ENCODE measurements at regions not wholly inside any gene's neighbourhood (a gene's known extent, or its start where the extent isn't known, plus 50 kb on each side); places are given as distances from the start of the nearest gene placed in this dataset.

DNA sequence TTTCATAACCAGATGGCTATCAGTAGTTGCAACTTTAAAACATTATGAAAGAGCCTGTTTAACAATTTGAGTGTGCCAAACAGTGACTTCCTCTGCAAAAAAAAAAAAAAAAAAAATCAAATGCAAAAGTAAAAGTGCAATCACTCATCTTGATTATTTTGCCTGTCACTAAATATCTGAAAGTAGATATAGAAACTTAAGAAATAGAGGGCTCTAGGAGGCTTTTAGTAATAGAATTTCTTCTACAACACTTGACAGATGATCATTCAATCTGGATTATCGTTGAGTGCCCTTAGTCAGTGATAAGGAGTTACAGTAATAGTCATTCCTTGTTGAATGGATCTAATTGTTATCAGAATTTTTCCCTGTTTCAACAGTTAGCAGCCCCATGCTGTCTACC lies 101.8 kb downstream of the CETN3 start:
- intact Hi-C loops (cut with DNase I) = no loop called here
- H3K36me3 ChIP-seq = no peaks in the 10 kb centered on the region
- no peak for TF ChIP-seq POLR2A (IDR thresholded peaks at IDR 0.05)
- TF ChIP-seq, protein P1, sequence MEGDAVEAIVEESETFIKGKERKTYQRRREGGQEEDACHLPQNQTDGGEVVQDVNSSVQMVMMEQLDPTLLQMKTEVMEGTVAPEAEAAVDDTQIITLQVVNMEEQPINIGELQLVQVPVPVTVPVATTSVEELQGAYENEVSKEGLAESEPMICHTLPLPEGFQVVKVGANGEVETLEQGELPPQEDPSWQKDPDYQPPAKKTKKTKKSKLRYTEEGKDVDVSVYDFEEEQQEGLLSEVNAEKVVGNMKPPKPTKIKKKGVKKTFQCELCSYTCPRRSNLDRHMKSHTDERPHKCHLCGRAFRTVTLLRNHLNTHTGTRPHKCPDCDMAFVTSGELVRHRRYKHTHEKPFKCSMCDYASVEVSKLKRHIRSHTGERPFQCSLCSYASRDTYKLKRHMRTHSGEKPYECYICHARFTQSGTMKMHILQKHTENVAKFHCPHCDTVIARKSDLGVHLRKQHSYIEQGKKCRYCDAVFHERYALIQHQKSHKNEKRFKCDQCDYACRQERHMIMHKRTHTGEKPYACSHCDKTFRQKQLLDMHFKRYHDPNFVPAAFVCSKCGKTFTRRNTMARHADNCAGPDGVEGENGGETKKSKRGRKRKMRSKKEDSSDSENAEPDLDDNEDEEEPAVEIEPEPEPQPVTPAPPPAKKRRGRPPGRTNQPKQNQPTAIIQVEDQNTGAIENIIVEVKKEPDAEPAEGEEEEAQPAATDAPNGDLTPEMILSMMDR (IDR thresholded peaks at IDR 0.05) = no peak
- no peak for TF ChIP-seq POLR2AphosphoS5 (IDR thresholded peaks at IDR 0.05; ENCODE audit: insufficient read depth in 1 of 2, low read depth in 1 of 2)
- H3K9me3 ChIP-seq = no peaks in the 10 kb centered on the region
- H3K4me1 ChIP-seq = no peaks in the 10 kb centered on the region
- H3K27ac ChIP-seq = no peak overlapping the region
- H3K4me3 ChIP-seq = no peak overlapping the region
- no peak for DNase-seq (ENCODE audit: extremely low spot score in 2 of 2)
- H3K27me3 ChIP-seq = no peaks in the 10 kb centered on the region

DNA sequence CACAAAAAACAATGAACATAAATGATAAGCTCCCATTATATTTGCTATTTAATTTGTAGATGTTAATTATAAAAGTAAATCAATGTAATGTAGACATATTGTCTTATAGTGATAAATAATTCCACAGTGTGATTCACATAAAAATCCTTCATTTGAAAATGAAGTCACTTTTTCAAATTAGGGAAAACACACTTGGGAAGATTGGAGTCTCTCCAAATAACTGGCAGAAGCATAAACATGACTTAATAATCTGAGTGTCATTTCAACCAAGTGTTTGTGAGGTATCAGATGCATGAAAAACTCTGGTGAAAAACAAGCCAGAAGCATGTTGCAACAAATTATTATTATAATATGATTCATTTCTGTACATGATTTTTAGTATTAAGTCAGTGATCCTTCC lies 102.2 kb downstream of the CETN3 start:
- Histone ChIP-seq H3K9me3 (no peaks in the 10 kb centered on the region), H3K27ac (no peak overlapping the region), H3K4me1 (no peaks in the 10 kb centered on the region), H3K36me3 (no peaks in the 10 kb centered on the region), H3K4me3 (no peak overlapping the region), H3K27me3 (no peaks in the 10 kb centered on the region)
- TF ChIP-seq, protein P1 (IDR thresholded peaks at IDR 0.05) = no peak
- no peak for TF ChIP-seq POLR2AphosphoS5 (IDR thresholded peaks at IDR 0.05; ENCODE audit: insufficient read depth in 1 of 2, low read depth in 1 of 2)
- TF ChIP-seq POLR2A (IDR thresholded peaks at IDR 0.05) = no peak
- intact Hi-C loops (cut with DNase I) = no loop called here
- no peak for DNase-seq (ENCODE audit: extremely low spot score in 2 of 2)

DNA sequence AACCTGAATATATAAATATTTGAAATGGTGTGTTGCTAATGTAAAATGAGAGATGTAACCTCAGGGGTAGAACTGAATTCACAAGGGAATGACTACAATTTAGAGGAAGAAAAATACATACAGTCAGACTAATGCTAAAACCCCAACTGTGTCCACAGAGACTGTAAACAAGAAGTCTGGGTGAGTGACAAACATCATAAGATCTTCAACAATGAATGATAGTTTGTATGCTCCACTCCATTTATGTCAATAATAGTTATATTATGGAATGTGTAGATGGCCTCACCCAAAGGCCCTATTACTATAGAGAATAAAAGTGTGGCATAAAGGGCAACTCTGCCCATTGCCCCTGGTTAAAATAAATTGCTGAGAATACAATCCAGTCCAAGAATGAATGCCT lies 102.9 kb downstream of the CETN3 start:
- intact Hi-C loops (cut with DNase I) = no loop called here
- H3K4me3 ChIP-seq = no peak overlapping the region
- H3K27me3 ChIP-seq = no peaks in the 10 kb centered on the region
- H3K36me3 ChIP-seq = no peaks in the 10 kb centered on the region
- no peak for DNase-seq (ENCODE audit: extremely low spot score in 2 of 2)
- no peaks in the 10 kb centered on the region for H3K4me1 ChIP-seq
- H3K27ac ChIP-seq = no peak overlapping the region
- no peaks in the 10 kb centered on the region for H3K9me3 ChIP-seq
- TF ChIP-seq, protein P1 (IDR thresholded peaks at IDR 0.05) = no peak
- TF ChIP-seq POLR2A (IDR thresholded peaks at IDR 0.05) (no peak), POLR2AphosphoS5 (IDR thresholded peaks at IDR 0.05; ENCODE audit: insufficient read depth in 1 of 2, low read depth in 1 of 2) (no peak)

DNA sequence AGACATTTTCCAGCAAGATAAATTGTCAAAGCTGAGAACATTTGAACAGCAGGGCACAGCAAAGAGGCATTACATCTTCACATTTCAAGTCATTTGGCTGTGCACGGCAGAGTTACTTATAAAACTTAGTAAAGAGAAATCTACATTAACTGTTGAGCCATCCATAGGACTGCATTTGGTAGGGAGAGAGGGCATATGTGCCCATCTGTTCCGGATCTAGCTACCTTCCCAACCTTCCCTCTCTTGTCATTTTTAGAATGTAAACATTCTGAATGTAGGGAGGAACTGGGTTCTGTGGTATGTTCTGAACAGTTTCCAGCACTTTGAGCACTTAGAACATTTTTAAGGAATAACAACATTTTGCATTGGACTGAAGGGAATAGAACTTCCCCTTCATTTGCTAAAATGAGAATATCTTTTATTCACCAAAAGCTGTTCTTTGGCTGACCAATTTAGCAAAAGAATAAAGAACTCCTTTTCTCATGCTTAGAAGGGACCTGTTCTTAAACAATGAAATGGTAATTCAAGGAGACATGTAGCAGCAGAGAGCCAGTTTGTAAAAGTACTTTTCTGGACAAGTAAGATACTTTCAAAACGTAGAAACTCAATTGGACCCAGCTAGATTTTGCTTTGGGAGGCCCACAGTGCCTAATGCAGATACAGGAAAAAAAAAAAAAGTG lies 104.4 kb downstream of the CETN3 start:
- Histone ChIP-seq H3K4me3 (no peak overlapping the region), H3K36me3 (no peaks in the 10 kb centered on the region), H3K27ac (no peak overlapping the region), H3K4me1 (no peaks in the 10 kb centered on the region), H3K27me3 (no peaks in the 10 kb centered on the region), H3K9me3 (no peaks in the 10 kb centered on the region)
- DNase-seq (ENCODE audit: extremely low spot score in 2 of 2) = no peak
- intact Hi-C loops (cut with DNase I) = no loop called here
- TF ChIP-seq, protein P1 (IDR thresholded peaks at IDR 0.05) = no peak
- TF ChIP-seq POLR2A (IDR thresholded peaks at IDR 0.05) (no peak), POLR2AphosphoS5 (IDR thresholded peaks at IDR 0.05; ENCODE audit: insufficient read depth in 1 of 2, low read depth in 1 of 2) (no peak)

DNA sequence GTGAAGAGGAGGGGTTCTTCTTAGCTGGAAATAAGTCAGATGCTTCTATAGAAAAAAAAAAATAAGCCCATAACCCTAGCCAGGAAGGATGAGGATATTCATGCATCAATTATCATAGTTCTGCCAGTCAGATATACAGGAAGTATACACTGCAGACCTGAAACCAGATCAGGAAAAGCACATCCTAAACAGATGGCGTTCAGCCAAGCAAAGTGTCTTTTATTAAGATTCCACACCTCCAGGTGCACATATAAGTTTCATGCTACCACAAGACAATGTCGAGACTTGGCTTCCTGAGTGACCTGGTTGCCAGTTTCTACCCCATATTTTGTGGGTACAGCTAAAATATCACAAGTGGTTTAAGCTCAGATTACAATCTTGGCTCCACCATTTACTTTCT lies 108.3 kb downstream of the CETN3 start:
- Histone ChIP-seq H3K9me3 (no peaks in the 10 kb centered on the region), H3K4me1 (no peaks in the 10 kb centered on the region), H3K27me3 (no peaks in the 10 kb centered on the region), H3K4me3 (no peak overlapping the region), H3K36me3 (no peaks in the 10 kb centered on the region), H3K27ac (no peak overlapping the region)
- intact Hi-C loops (cut with DNase I) = no loop called here
- no peak for TF ChIP-seq POLR2AphosphoS5 (IDR thresholded peaks at IDR 0.05; ENCODE audit: insufficient read depth in 1 of 2, low read depth in 1 of 2)
- TF ChIP-seq POLR2A (IDR thresholded peaks at IDR 0.05) = no peak
- TF ChIP-seq, protein P1 (IDR thresholded peaks at IDR 0.05) = no peak
- DNase-seq (ENCODE audit: extremely low spot score in 2 of 2) = no peak
